Fibroblast of lung (primary cell): ENCODE measurements at regions not wholly inside any gene's neighbourhood (a gene's known extent, or its start where the extent isn't known, plus 50 kb on each side); places are given as distances from the start of the nearest gene placed in this dataset.

Experiments used
- DNase-seq, 2 donors: peaks; one replicate each; pipeline versions ENCODE4 v3.0.0 to v3.0.0-alpha.2; 2010; ENCODE audit warnings: low read depth in 2 of 2
- H2AFZ ChIP-seq: 2 replicates; pipeline ENCODE4 v1.5.1; 2012; ENCODE audit warnings: low read length, control low read depth, inconsistent platforms
- H3K27ac ChIP-seq: 2 replicates; pipeline ENCODE4 v1.5.1; 2011; ENCODE audit warnings: low read length, control low read depth; ENCODE audit not compliant: insufficient read depth
- H3K27me3 ChIP-seq: 2 replicates; pipeline ENCODE4 v1.5.1; 2011; ENCODE audit warnings: mild to moderate bottlenecking, low read length; ENCODE audit not compliant: control insufficient read depth, insufficient read depth
- H3K36me3 ChIP-seq: 2 replicates; pipeline ENCODE4 v1.5.1; 2011; ENCODE audit warnings: low read length; ENCODE audit not compliant: control insufficient read depth, insufficient read depth
- H3K4me1 ChIP-seq: 2 replicates; pipeline ENCODE4 v1.5.1; 2011; ENCODE audit warnings: low read length; ENCODE audit not compliant: control insufficient read depth, insufficient read depth; ENCODE audit errors: extremely low read depth
- H3K4me2 ChIP-seq: 2 replicates; pipeline ENCODE4 v1.5.1; 2011; ENCODE audit warnings: low read length, control low read depth; ENCODE audit not compliant: insufficient read depth; ENCODE audit errors: extremely low read depth
- H3K4me3 ChIP-seq, 4 experiments: fragments of 200-600 bp in 1 of 4; sonication (generic) in 1 of 4; replicated peaks in 1 of 4; 2 replicates each; pipeline ENCODE4 v1.5.1; 2011 to 2016; ENCODE audit warnings: low read length in 4 of 4, low read depth in 3 of 4, mild to moderate bottlenecking in 3 of 4, control low read depth in 2 of 4, inconsistent platforms in 1 of 4, mixed read lengths in 1 of 4; ENCODE audit not compliant: insufficient read depth in 1 of 4; ENCODE audit errors: control extremely low read depth in 1 of 4
- H3K79me2 ChIP-seq: 2 replicates; pipeline ENCODE4 v1.5.1; 2012; ENCODE audit warnings: mild to moderate bottlenecking, low read length, inconsistent platforms; ENCODE audit not compliant: control insufficient read depth, insufficient read depth
- H3K9ac ChIP-seq: 2 replicates; pipeline ENCODE4 v1.5.1; 2011; ENCODE audit warnings: mild to moderate bottlenecking, low read length, control low read depth; ENCODE audit not compliant: insufficient read depth
- H3K9me3 ChIP-seq: 2 replicates; pipeline ENCODE4 v1.5.1; 2012; ENCODE audit warnings: low read depth, low read length; ENCODE audit not compliant: control insufficient read depth, insufficient read depth
- H4K20me1 ChIP-seq: 2 replicates; pipeline ENCODE4 v1.5.1; 2011; ENCODE audit warnings: low read length; ENCODE audit not compliant: control insufficient read depth, insufficient read depth; ENCODE audit errors: extremely low read depth
- EZH2 ChIP-seq: IDR thresholded peaks from 2 replicates; pipeline ENCODE4 v1.5.1; 2012; ENCODE audit warnings: low read length, control low read depth, mild to moderate bottlenecking; ENCODE audit errors: missing control alignments
- TF ChIP-seq, protein P1 (sequence below), 2 donors: IDR thresholded peaks in 1 of 2; conservative IDR thresholded peaks in 1 of 2; 1 replicate in 1 of 2; 2 replicates in 1 of 2; pipeline ENCODE4 v1.5.1; 2011 to 2012; ENCODE audit warnings: low read length in 2 of 2, control low read depth in 1 of 2, inconsistent platforms in 1 of 2, low read depth in 1 of 2, mild to moderate bottlenecking in 1 of 2

DNA sequence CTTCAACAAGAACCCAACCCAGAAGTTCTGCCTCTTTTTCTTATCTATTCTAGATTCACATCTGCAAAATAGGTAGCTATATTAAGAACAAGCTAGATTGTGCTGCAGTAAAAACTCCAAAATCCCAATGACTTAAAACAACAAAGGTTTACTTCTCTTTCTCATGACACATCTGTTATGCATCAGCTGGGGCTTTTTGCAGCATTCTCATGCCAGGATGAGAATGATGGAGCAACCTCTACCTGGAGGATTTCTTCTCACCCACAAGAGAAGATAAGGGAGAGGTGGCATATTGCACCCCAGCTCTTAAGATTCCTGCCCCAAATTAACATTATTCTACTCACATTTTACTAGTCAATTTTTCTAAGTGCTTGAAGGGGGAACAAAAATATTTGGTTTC, 152.3 kb upstream of the SPAG17 start:
- Histone ChIP-seq H3K4me2 (no peak overlapping the region), H3K36me3 (no peaks in the 10 kb centered on the region), H3K79me2 (no peaks in the 10 kb centered on the region), H2AFZ (no peak overlapping the region), H3K9ac (no peak overlapping the region), H3K4me1 (no peaks in the 10 kb centered on the region), H3K9me3 (no peaks in the 10 kb centered on the region), H4K20me1 (no peaks in the 10 kb centered on the region), H3K27ac (no peak overlapping the region), H3K4me3 (no peak overlapping the region), H3K27me3 (no peaks in the 10 kb centered on the region)
- DNase-seq = peak in 1 of 2 donors; percentile 5
- TF ChIP-seq, protein P1, sequence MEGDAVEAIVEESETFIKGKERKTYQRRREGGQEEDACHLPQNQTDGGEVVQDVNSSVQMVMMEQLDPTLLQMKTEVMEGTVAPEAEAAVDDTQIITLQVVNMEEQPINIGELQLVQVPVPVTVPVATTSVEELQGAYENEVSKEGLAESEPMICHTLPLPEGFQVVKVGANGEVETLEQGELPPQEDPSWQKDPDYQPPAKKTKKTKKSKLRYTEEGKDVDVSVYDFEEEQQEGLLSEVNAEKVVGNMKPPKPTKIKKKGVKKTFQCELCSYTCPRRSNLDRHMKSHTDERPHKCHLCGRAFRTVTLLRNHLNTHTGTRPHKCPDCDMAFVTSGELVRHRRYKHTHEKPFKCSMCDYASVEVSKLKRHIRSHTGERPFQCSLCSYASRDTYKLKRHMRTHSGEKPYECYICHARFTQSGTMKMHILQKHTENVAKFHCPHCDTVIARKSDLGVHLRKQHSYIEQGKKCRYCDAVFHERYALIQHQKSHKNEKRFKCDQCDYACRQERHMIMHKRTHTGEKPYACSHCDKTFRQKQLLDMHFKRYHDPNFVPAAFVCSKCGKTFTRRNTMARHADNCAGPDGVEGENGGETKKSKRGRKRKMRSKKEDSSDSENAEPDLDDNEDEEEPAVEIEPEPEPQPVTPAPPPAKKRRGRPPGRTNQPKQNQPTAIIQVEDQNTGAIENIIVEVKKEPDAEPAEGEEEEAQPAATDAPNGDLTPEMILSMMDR (conservative IDR thresholded peaks at IDR 0.05 in 1 of 2, IDR thresholded peaks at IDR 0.05 in 1 of 2; ENCODE audit: low read depth in 1 of 2, low read length in 2 of 2) = no peak
- no peak for TF ChIP-seq EZH2

- no peaks in the 10 kb centered on the region for H3K36me3 ChIP-seq
- no peaks in the 10 kb centered on the region for H3K9me3 ChIP-seq
- no peak overlapping the region for H3K27ac ChIP-seq
- no peaks in the 10 kb centered on the region for H3K4me1 ChIP-seq
- TF ChIP-seq, protein P1 (conservative IDR thresholded peaks at IDR 0.05 in 1 of 2, IDR thresholded peaks at IDR 0.05 in 1 of 2; ENCODE audit: low read depth in 1 of 2, low read length in 2 of 2) = no peak
- TF ChIP-seq EZH2 = no peak
- no peaks in the 10 kb centered on the region for H3K79me2 ChIP-seq
- DNase-seq = peak in 1 of 2 donors; percentile 86
- H2AFZ ChIP-seq = no peak overlapping the region
- no peak overlapping the region for H3K4me2 ChIP-seq
- H3K9ac ChIP-seq = no peak overlapping the region
- H3K27me3 ChIP-seq = no peaks in the 10 kb centered on the region
- H4K20me1 ChIP-seq = no peaks in the 10 kb centered on the region
- H3K4me3 ChIP-seq = no peak overlapping the region
Observed at GRCh38 chr1:118335331-118335732, 150.3 kb upstream of the SPAG17 start.

- TF ChIP-seq EZH2 = no peak
- TF ChIP-seq, protein P1 (conservative IDR thresholded peaks at IDR 0.05 in 1 of 2, IDR thresholded peaks at IDR 0.05 in 1 of 2; ENCODE audit: low read depth in 1 of 2, low read length in 2 of 2) = no peak
- Histone ChIP-seq H2AFZ (no peak overlapping the region), H3K27ac (no peak overlapping the region), H3K4me2 (no peak overlapping the region), H3K79me2 (no peaks in the 10 kb centered on the region), H4K20me1 (no peaks in the 10 kb centered on the region), H3K27me3 (no peaks in the 10 kb centered on the region), H3K9ac (no peak overlapping the region), H3K36me3 (no peaks in the 10 kb centered on the region), H3K4me3 (no peak overlapping the region), H3K4me1 (no peaks in the 10 kb centered on the region), H3K9me3 (no peaks in the 10 kb centered on the region)
- no peak for DNase-seq
Observed at GRCh38 chr1:118334506-118334905, 149.5 kb upstream of the SPAG17 start.
